WI38 (cell line): ENCODE measurements at regions not wholly inside any gene's neighbourhood (a gene's known extent, or its start where the extent isn't known, plus 50 kb on each side); places are given as distances from the start of the nearest gene placed in this dataset.

Experiments used
- H3K4me3 ChIP-seq: 2 replicates; pipeline ENCODE4 v1.5.1; 2011; ENCODE audit warnings: low read depth, mild to moderate bottlenecking, control low read depth, low read length
- TF ChIP-seq, protein P1 (sequence below): IDR thresholded peaks from 2 replicates; pipeline ENCODE4 v1.5.1; 2012; ENCODE audit warnings: low read depth, mild to moderate bottlenecking, control low read depth, low read length

DNA sequence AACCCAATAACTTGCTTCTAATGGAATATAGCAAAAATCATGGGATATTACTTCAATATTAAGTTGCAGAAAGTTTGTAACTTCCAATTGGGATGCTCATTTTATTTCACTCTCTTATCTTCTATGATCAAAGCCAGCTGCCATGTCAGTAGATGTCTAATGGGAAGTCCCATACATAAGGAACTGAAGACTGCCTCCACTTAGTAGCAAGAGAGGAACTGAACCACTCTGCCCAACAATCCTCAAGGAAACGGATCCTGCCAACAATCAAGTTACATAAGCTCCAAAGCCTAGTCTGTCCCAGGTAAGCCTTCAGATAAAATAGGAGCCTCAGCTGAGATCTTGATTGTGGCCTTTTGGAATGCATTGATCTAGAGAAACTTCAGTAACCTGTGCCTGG is 431.5 kb upstream of the PCDH15 start:
- H3K4me3 ChIP-seq, result no peak overlapping the region
- TF ChIP-seq, protein P1, sequence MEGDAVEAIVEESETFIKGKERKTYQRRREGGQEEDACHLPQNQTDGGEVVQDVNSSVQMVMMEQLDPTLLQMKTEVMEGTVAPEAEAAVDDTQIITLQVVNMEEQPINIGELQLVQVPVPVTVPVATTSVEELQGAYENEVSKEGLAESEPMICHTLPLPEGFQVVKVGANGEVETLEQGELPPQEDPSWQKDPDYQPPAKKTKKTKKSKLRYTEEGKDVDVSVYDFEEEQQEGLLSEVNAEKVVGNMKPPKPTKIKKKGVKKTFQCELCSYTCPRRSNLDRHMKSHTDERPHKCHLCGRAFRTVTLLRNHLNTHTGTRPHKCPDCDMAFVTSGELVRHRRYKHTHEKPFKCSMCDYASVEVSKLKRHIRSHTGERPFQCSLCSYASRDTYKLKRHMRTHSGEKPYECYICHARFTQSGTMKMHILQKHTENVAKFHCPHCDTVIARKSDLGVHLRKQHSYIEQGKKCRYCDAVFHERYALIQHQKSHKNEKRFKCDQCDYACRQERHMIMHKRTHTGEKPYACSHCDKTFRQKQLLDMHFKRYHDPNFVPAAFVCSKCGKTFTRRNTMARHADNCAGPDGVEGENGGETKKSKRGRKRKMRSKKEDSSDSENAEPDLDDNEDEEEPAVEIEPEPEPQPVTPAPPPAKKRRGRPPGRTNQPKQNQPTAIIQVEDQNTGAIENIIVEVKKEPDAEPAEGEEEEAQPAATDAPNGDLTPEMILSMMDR, result no peak

GRCh38 chr10:55227967-55228366 is 426.9 kb upstream of the PCDH15 start:
- TF ChIP-seq, protein P1, result no peak

GRCh38 chr10:55224007-55224781 is 423.2 kb upstream of the PCDH15 start:
- H3K4me3 ChIP-seq, result no peak overlapping the region

More at GRCh38 chr10:55227967-55228366, 426.9 kb upstream of the PCDH15 start:
- H3K4me3 ChIP-seq, result no peak overlapping the region

DNA sequence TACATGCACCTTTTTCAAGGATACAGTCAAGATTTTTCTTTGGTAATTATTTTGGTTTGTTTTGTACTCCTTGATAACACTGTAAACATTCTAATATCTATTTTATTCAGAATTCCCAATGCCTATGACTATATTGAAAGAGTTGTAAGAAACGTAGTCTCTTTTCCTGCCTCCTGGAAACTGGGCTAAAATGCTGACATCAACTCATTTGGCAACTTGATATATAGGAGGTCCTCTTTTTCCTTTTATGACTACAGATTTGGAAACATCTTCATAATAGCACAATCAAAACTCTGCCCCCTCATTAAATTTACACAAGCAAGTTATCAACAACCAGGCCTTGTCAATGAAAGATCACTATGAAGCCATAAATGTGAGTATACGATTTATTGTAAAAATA is 422.3 kb upstream of the PCDH15 start:
- H3K4me3 ChIP-seq, result no peak overlapping the region
- TF ChIP-seq, protein P1, result no peak

More at GRCh38 chr10:55224007-55224781, 423.2 kb upstream of the PCDH15 start:
- TF ChIP-seq, protein P1, result no peak

DNA sequence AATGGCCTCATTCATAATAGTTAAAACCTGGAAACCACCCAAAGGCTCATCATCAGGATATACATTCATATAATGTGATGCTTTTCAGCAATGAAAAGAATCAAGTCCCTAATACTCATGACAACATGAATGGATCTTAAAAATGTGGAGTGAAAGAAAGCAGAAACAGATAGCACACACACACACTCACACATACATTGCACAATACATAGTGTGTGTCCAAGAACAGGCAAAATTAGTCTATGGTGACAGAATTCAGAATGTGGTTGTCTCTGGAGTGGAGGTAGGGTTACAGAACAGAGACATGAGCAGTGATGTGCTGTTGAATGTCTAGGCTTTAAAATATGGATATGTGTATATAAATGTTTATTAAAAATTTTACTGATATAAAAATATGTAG is 419.9 kb upstream of the PCDH15 start:
- TF ChIP-seq, protein P1, result no peak
- H3K4me3 ChIP-seq, result no peak overlapping the region

DNA sequence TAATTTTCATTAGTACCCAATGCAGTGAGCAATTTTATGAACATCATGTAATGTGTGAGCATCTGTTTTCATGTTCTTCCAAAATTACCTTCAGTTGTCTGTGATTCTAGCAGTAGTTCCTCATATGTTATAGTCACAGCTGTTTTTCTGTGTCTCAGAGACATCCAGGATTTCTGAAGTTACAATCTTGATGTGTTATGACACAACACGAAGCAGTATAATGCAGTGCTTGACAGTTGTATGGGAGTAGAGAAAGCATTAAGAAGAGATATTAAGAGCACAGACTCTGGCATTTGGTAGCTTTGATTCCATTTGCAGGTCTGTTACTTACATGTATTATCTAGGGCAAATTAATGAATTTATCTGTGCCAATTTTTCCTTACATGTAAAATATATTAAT is 414.7 kb upstream of the PCDH15 start:
- H3K4me3 ChIP-seq, result no peak overlapping the region
- TF ChIP-seq, protein P1, result no peak

DNA sequence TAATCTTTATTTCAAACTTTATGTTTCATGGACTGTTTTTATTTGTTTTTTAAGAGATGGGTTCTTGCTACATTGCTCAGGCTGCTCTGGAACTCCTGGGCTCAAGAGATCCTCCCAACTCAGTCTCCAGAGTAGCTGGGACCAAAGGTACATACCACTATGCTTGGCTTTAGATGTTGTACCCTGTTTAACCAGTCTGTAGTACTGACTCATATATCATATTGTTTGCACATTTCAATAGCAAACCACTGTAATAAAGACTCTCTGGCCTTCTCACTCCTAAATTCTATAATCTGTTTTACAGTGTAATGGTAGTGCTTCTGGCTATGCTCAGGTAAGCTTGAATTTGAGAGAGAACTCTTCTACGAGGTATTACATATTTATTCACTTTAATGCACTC is 413.6 kb upstream of the PCDH15 start:
- TF ChIP-seq, protein P1, result no peak
- H3K4me3 ChIP-seq, result no peak overlapping the region
